ENCODE measurements at regions not wholly inside any gene's neighbourhood (a gene's known extent, or its start where the extent isn't known, plus 50 kb on each side); places are given as distances from the start of the nearest gene placed in this dataset.

DNA sequence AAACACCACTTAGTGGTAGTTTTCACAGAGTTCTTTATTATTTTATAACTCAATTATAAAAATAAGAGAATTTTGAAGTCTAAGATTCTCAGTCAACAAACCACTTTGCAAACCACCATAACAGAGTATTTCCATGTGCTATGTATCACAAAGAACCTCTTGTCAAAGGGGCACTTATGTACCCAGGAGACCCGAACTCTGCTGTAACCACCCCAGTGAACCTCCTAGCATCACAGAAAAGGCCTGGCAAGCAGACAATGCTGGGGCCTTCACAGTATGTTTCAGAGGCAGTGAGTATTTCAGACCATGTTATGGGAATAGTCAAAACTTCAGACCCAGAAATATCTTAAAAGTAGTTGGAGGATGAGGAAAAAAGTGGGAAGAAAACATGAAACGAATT, 714.1 kb downstream of the EFNB2 start:
- no peak for DNase-seq

DNA sequence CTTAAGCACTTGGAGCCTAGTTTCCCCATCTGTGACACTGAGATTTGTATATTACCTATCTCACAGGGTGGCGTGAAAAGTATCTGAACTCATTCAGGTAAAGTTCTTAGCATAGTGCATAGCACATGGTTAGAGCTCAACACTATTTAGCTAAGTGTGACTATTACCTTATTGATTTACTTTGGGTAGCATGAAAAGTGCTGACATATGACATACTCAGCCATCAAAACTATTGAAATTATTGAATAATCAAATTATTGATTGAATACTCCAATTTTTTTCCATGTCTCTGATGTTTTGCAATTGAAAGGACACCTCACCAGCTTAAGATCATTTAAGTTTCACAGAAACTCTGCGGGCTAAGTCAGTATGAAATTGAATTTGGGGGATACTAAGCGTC, 715.0 kb downstream of the EFNB2 start:
- DNase-seq = no peak

DNA sequence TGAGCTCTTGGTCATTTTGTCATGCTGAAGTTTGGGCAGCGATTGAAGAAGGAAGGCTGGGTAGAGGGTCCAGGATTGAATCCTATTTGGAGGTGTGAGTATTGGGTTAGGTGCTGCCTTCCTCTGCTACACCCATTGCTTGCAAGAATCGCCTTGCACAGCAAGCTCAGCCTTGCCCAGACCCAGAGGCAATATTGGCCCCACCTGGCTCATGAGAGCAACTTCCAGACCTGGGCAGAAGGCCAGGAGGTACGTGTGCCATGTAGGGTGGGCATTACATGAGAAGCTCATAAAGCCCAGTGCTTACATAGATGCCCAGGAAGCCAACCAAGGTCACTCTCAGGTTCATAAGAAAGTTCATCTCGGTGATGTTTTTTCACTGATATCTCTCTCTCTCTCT, 718.0 kb downstream of the EFNB2 start:
- DNase-seq = no peak

GRCh38 chr13:105816994-105817393, 718.5 kb downstream of the EFNB2 start:
- no peak for DNase-seq

DNA sequence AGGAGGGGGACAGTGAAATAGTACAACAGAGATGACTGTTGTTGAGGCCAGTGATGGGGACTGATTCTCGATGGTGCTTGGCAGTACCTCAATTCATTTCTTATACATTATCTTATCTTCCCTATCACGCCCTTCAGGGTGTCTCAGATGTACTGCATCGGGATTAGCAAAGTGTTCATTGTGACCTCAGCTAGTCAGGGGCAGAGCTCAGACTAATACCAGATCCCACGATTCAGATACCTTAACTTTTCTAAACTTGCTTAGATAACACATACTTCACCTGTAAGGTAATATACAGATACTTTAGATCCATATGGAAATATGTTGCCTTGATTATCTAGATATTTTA, 720.6 kb downstream of the EFNB2 start:
- no peak for DNase-seq

GRCh38 chr13:105814219-105814901, 721.1 kb downstream of the EFNB2 start:
- no peak for DNase-seq

GRCh38 chr13:105806628-105806920, 728.9 kb downstream of the EFNB2 start:
- no peak for DNase-seq

DNA sequence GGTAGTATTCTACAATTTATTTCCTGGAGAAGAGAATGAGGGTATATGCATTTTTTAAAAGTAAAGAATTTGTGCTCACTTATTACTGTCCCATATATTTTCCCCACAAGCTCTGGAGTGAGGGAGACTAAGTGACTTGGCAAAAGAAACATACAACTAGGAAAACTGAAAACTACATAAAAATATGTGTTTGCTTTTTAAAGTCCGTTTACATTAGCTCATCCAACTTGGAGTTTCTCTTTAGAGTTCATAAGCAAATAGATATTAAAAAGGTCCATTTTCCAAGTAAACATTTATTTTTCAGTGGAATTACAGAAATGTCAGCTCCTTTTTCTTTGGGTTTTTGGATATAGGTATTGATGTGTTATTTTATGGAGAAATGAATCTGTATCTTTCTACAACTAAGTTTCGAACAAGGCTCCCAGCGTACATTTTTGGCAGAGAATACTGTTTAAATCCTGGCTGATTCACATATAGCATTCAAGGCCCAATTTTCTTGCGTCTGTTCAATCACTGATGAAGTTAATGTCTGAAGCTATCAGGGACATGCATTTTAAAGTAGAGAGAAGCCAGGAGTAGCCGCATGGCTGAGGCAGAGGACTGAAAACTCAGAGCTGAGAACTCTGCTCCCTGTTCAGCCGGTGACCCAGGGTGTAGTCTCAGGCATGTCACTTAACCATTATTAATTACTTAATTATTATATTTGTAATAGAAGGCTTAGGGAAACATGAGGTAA, 729.4 kb downstream of the EFNB2 start:
- no peak for DNase-seq

GRCh38 chr13:105804561-105805190, 730.8 kb downstream of the EFNB2 start:
- no peak for DNase-seq

- DNase-seq = no peak
These were observed 736.3 kb downstream of the EFNB2 start for GRCh38 chr13:105799155-105799554.

- DNase-seq = no peak
These were observed 736.9 kb downstream of the EFNB2 start for GRCh38 chr13:105798541-105798940.

GRCh38 chr13:105796081-105796480, 739.4 kb downstream of the EFNB2 start:
- no peak for DNase-seq

DNA sequence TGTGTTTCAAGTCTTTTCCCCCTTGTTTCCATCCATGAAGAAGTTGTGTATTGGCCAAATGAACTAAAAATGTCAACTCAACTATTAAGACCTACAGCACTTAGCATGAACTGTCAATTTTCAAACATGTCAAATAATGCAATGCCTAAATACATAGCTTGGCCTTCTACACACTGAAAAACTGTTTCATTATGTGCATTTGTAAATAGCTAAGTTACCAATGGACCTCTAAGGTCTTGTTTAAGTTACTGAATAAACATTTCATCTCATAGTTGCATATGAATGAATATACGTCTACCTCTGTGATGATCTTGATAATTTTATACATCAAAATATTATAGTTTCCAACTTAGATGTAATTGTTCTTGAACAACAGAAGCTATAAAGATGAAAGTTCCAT, 744.5 kb downstream of the EFNB2 start:
- no peak for DNase-seq

GRCh38 chr13:105788530-105788929, 746.9 kb downstream of the EFNB2 start:
- no peak for DNase-seq

DNA sequence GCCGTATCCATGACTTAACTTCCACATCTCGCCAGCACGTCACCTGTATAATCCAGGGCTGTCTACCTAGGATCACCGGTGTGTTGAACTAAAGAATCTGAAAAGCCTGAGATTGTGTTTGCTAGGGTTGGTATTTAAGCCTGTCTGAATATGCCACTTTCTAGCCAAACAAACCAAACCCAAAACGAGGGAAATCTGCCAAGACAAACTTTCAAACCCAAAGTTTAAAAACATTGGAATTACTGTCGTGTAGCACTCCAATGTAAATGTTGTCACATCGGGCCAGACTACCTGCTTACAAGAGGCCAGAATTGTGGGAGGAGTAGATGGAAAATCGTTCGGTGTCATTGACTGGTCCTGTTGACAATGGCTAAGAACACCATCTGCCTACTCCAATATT, 747.8 kb downstream of the EFNB2 start:
- no peak for DNase-seq

- no peak for DNase-seq
These were observed 750.0 kb downstream of the EFNB2 start for GRCh38 chr13:105785436-105785835.

GRCh38 chr13:105783261-105783660, 752.2 kb downstream of the EFNB2 start:
- DNase-seq = no peak

GRCh38 chr13:105778196-105778595, 757.3 kb downstream of the EFNB2 start:
- DNase-seq = no peak

DNA sequence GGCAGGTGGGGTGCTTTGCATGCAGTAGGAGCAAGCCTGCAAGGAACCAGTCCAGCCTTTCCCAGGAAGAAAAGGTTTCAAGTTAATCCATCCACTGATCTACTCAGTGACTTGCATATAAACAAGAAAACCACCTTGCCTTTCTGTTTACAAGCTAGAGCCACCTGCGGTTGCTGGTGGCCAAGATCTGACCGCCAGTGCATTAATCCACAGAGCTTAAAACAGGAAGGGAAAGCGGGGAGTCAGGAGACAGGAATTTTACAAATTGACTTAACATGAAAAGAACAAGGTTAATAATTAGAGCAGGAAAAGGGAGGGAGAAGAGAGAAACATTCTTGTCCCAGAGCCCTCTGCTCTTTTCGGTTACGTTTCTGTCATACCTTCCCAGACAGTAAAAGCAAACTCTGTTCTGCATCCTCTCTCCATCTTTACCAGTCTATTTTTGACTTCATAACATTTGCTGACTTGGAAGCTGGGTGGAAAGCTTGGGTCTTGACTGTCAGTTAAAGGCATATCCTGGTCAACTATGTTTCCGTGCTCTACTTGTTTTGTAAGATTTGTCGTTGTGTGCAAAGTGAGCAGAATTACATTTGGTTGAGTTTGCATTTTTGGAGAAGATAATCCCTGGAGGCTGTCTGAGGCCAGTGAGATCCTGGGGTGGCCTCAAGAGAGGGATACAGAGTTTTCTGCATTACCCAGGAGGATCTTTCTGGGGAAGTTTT, 760.6 kb downstream of the EFNB2 start:
- DNase-seq = no peak

DNA sequence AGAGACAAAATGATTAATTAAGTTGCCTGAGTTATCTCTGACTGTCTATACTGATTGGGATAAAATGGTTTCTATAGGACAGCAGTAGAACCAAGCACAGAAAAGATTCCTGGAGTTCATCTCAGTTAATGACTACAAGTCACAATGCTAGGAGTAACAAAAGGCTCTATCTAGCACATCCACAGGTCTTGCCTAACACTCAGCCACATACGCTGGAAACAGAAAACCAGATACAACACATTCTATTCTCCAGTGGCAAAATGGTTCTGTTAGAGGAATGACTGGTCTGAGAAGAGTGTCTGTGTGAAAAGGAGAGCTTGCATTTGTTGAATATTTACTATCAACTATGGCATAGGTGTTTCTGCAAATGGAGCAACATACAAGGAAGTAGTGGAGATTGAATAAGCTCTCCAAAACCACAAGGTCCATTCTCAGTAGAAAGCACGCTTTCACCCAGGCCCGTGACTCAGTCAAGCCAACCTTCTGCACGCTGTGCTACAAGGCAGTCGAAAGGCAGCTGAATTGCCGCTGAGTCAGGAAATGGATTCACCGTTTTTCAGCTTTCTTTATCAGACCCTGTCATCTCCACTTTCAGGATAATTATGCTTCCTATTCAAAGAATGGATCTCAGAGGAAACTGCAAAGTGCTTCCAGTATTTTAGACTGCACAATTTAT, 761.5 kb downstream of the EFNB2 start:
- DNase-seq = no peak

DNA sequence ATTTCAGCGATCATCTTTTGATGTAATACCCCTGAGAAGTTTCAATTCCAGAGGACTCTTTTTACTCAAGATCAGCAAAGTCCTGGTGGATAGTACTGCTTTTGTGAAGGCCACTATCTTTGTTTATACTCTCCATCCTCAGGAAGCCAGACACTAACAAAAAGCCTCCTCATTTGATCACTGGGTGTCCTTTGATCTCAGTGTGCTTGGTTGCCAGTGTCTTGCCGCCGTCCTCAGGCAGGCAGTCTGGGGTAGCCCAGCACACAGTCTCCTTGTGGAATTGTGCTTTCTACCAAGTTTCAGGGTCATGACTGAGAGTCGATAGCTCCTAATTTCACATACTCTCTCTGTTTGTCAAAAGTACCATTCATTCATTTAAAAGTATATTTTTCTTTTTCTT, 762.2 kb downstream of the EFNB2 start:
- no peak for DNase-seq

DNA sequence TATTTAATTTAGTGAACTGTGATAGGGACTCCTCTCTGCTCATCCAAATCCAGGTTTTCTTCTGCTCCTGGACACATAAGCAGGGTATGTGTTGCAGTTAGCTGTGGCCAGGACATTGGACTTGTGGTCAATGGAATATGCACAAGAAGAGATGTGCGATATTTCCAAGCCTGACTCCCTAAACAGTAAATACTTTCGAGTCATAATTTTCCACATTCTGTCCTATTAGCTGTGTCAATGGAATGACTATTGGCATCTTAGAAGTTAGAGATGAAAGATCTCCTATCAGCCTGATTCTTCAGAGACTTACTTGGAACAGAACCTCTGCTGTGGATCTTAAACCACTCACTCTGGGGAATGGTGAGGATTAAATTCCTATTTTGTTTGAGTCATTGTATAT, 771.0 kb downstream of the EFNB2 start:
- DNase-seq = no peak

GRCh38 chr13:105763851-105764250, 771.6 kb downstream of the EFNB2 start:
- DNase-seq = no peak
